Liver (tissue), 7 donors: ENCODE measurements at regions not wholly inside any gene's neighbourhood (a gene's known extent, or its start where the extent isn't known, plus 50 kb on each side); places are given as distances from the start of the nearest gene placed in this dataset.

Source experiments
- DNase-seq: peaks from one replicate; pipeline ENCODE4 v3.0.0-alpha.2; 2017; ENCODE audit warnings: low spot score
- H3K27ac ChIP-seq, 2 donors: one replicate each; pipeline ENCODE4 v1.7.0; 2013; ENCODE audit warnings: inconsistent platforms in 2 of 2, low read length in 2 of 2, control low read depth in 1 of 2, low read depth in 1 of 2, mild to moderate bottlenecking in 1 of 2
- H3K27me3 ChIP-seq, 4 donors: one replicate each; pipeline versions ENCODE4 v1.6.1 to v1.7.0; 2013; ENCODE audit warnings: low read length in 3 of 4, inconsistent platforms in 1 of 4, mild to moderate bottlenecking in 1 of 4, moderate library complexity in 1 of 4; ENCODE audit not compliant: control insufficient read depth in 4 of 4, insufficient read depth in 4 of 4
- H3K36me3 ChIP-seq, 4 donors: one replicate each; pipeline versions ENCODE4 v1.6.1 to v1.7.0; 2013; ENCODE audit warnings: low read length in 3 of 4, mild to moderate bottlenecking in 3 of 4, low read depth in 1 of 4, moderate library complexity in 1 of 4; ENCODE audit not compliant: control insufficient read depth in 4 of 4, insufficient read depth in 3 of 4
- H3K4me1 ChIP-seq, 4 donors: one replicate each; pipeline versions ENCODE4 v1.6.1 to v1.7.0; 2013; ENCODE audit warnings: low read length in 3 of 4, mild to moderate bottlenecking in 3 of 4, moderate library complexity in 1 of 4; ENCODE audit not compliant: control insufficient read depth in 4 of 4, insufficient read depth in 4 of 4
- H3K4me3 ChIP-seq, 3 donors: one replicate each; pipeline versions ENCODE4 v1.6.1 to v1.7.0; 2013; ENCODE audit warnings: low read length in 3 of 3, control low read depth in 1 of 3, low read depth in 1 of 3, mild to moderate bottlenecking in 1 of 3
- H3K9ac ChIP-seq, 2 donors: one replicate each; pipeline ENCODE4 v1.7.0; 2013; ENCODE audit warnings: low read length in 2 of 2, mild to moderate bottlenecking in 2 of 2, moderate library complexity in 2 of 2, control low read depth in 1 of 2, low read depth in 1 of 2
- H3K9me3 ChIP-seq, 4 donors: one replicate each; pipeline versions ENCODE4 v1.6.1 to v1.7.0; 2013; ENCODE audit warnings: low read length in 3 of 4; ENCODE audit not compliant: control insufficient read depth in 4 of 4
- ATF3 ChIP-seq: IDR thresholded peaks from 2 replicates; pipeline ENCODE4 v1.6.1; 2016; ENCODE audit warnings: antibody characterized with exemption
- CTCF ChIP-seq: fragments of 150-350 bp; IDR thresholded peaks from 2 replicates; pipeline ENCODE4 v1.5.1; 2017; ENCODE audit warnings: improper control_type of control experiment, low read depth, low read length; ENCODE audit not compliant: missing input control
- EGR1 ChIP-seq, 2 donors: IDR thresholded peaks; 2 replicates each; pipeline ENCODE4 v1.6.1; 2016 to 2018; ENCODE audit warnings: antibody characterized with exemption in 2 of 2, low read depth in 2 of 2
- FOXA1 ChIP-seq: IDR thresholded peaks from 2 replicates; pipeline ENCODE4 v1.6.1; 2016; ENCODE audit warnings: antibody characterized with exemption
- FOXA2 ChIP-seq: IDR thresholded peaks from 2 replicates; pipeline ENCODE4 v1.6.1; 2016; ENCODE audit warnings: antibody characterized with exemption
- GABPA ChIP-seq, 2 donors: IDR thresholded peaks in 1 of 2; conservative IDR thresholded peaks in 1 of 2; 2 replicates each; pipeline ENCODE4 v1.6.1; 2016; ENCODE audit warnings: antibody characterized with exemption in 2 of 2, mild to moderate bottlenecking in 1 of 2, moderate library complexity in 1 of 2
- HNF4A ChIP-seq, 2 donors: conservative IDR thresholded peaks; 2 replicates each; pipeline ENCODE4 v1.6.1; 2016; ENCODE audit warnings: antibody characterized with exemption in 2 of 2, mild to moderate bottlenecking in 2 of 2
- HNF4G ChIP-seq: IDR thresholded peaks from 2 replicates; pipeline ENCODE4 v1.6.1; 2016; ENCODE audit warnings: antibody characterized with exemption
- JUND ChIP-seq, 2 donors: IDR thresholded peaks; 2 replicates each; pipeline ENCODE4 v1.6.1; 2016; ENCODE audit warnings: antibody characterized with exemption in 2 of 2
- MAX ChIP-seq: IDR thresholded peaks from 2 replicates; pipeline ENCODE4 v1.6.1; 2016; ENCODE audit warnings: antibody characterized with exemption
- NR2F2 ChIP-seq: IDR thresholded peaks from 2 replicates; pipeline ENCODE4 v1.6.1; 2016; ENCODE audit warnings: antibody characterized with exemption
- RAD21 ChIP-seq, 2 donors: IDR thresholded peaks; 2 replicates each; pipeline ENCODE4 v1.6.1; 2016; ENCODE audit warnings: antibody characterized with exemption in 2 of 2, mild to moderate bottlenecking in 2 of 2
- REST ChIP-seq: IDR thresholded peaks from 2 replicates; pipeline ENCODE4 v1.6.1; 2016; ENCODE audit warnings: antibody characterized with exemption, mild to moderate bottlenecking
- RXRA ChIP-seq, 2 donors: IDR thresholded peaks; 2 replicates each; pipeline ENCODE4 v1.6.1; 2017 to 2018; ENCODE audit warnings: antibody characterized with exemption in 2 of 2, mild to moderate bottlenecking in 1 of 2
- SP1 ChIP-seq: IDR thresholded peaks from 2 replicates; pipeline ENCODE4 v1.6.1; 2018; ENCODE audit warnings: antibody characterized with exemption, mild to moderate bottlenecking
- TAF1 ChIP-seq: conservative IDR thresholded peaks from 2 replicates; pipeline ENCODE4 v1.6.1; 2016; ENCODE audit warnings: antibody characterized with exemption, mild to moderate bottlenecking
- YY1 ChIP-seq: IDR thresholded peaks from 2 replicates; pipeline ENCODE4 v1.6.1; 2016; ENCODE audit warnings: antibody characterized with exemption, mild to moderate bottlenecking
- ZBTB33 ChIP-seq: IDR thresholded peaks from 2 replicates; pipeline ENCODE4 v1.6.1; 2016; ENCODE audit warnings: antibody characterized with exemption
- donor health status: healthy.
- donor health status: healthy.
- donor health status: healthy.
- donor health status: healthy.

- DNase-seq: no peak
- no peak overlapping the region for H3K4me3 ChIP-seq
- H3K27ac ChIP-seq: no peak overlapping the region
- H3K4me1 ChIP-seq: no peaks in the 10 kb centered on the region
- no peak overlapping the region for H3K9ac ChIP-seq
- no peaks in the 10 kb centered on the region for H3K27me3 ChIP-seq
- peaks cover 3 to 7% (median 6%) of the 10 kb centered on the region in 4 donors for H3K9me3 ChIP-seq
- H3K36me3 ChIP-seq: no peaks in the 10 kb centered on the region
- TF ChIP-seq FOXA2: no peak
- TF ChIP-seq HNF4A (conservative IDR thresholded peaks at IDR 0.05): no peak
- TF ChIP-seq EGR1 (IDR thresholded peaks at IDR 0.05; ENCODE audit: low read depth in 2 of 2): no peak
- TF ChIP-seq RAD21 (IDR thresholded peaks at IDR 0.05): no peak
- TF ChIP-seq MAX: no peak
- TF ChIP-seq YY1: no peak
- TF ChIP-seq FOXA1: no peak
- TF ChIP-seq JUND (IDR thresholded peaks at IDR 0.05): no peak
- TF ChIP-seq SP1: no peak
- TF ChIP-seq CTCF: no peak
- TF ChIP-seq RXRA (IDR thresholded peaks at IDR 0.05): no peak
- TF ChIP-seq TAF1: no peak
- no peak for TF ChIP-seq ATF3
- no peak for TF ChIP-seq HNF4G
- TF ChIP-seq REST: no peak
- TF ChIP-seq GABPA (IDR thresholded peaks at IDR 0.05 in 1 of 2, conservative IDR thresholded peaks at IDR 0.05 in 1 of 2): no peak
- TF ChIP-seq ZBTB33: no peak
- no peak for TF ChIP-seq NR2F2
These were observed 54.4 kb upstream of the IL12A start for GRCh38 chr3:159934216-159934615.

GRCh38 chr3:159936541-159936940 is 52.1 kb upstream of the IL12A start:
- Histone ChIP-seq H3K4me1 (no peaks in the 10 kb centered on the region), H3K9ac (no peak overlapping the region), H3K9me3 (peaks cover 3 to 7% (median 6%) of the 10 kb centered on the region in 4 donors), H3K4me3 (no peak overlapping the region), H3K36me3 (no peaks in the 10 kb centered on the region), H3K27me3 (no peaks in the 10 kb centered on the region), H3K27ac (no peak overlapping the region)
- no peak for DNase-seq
- no peak for TF ChIP-seq GABPA (IDR thresholded peaks at IDR 0.05 in 1 of 2, conservative IDR thresholded peaks at IDR 0.05 in 1 of 2)
- no peak for TF ChIP-seq HNF4A (conservative IDR thresholded peaks at IDR 0.05)
- TF ChIP-seq NR2F2: no peak
- no peak for TF ChIP-seq RAD21 (IDR thresholded peaks at IDR 0.05)
- no peak for TF ChIP-seq SP1
- TF ChIP-seq RXRA (IDR thresholded peaks at IDR 0.05): no peak
